IMR-90 (cell line): ENCODE measurements at regions not wholly inside any gene's neighbourhood (a gene's known extent, or its start where the extent isn't known, plus 50 kb on each side); places are given as distances from the start of the nearest gene placed in this dataset.

Source experiments
- ATAC-seq: fragments of 200-7000 bp; cut with Tn5 transposase; 2 replicates; pipeline ENCODE4 v1.9.1; 2020; ENCODE audit warnings: low read depth, mild to moderate bottlenecking, moderate library complexity
- BruUV-seq: library from RNA; stranded (reverse); fragments of 400-500 nt; replicated peaks from 2 replicates; lab custom pipeline; 2021; lab: Mats Ljungman, UMichigan
- CTCF ChIA-PET: fragments of 300-600 bp; formaldehyde crosslinking; extraction: SDS; loops from one replicate; lab custom pipeline; 2021; ENCODE audit warnings: antibody characterized with exemption; lab: Yijun Ruan, JAX
- POLR2A ChIA-PET: fragments of 300-600 bp; sonication (Branson Sonifier 250); formaldehyde crosslinking; loops from one replicate; lab custom pipeline; 2022; ENCODE audit warnings: antibody characterized with exemption; ENCODE audit not compliant: unreplicated experiment; lab: Charles Lee
- DNase-seq: peaks from one replicate; pipeline ENCODE4 v3.0.0; 2013
- H2AFZ ChIP-seq: replicated peaks from 2 replicates; pipeline ENCODE3; 2013; ENCODE audit warnings: low read length, mild to moderate bottlenecking; ENCODE audit not compliant: poor library complexity
- H2AK5ac ChIP-seq: 2 replicates; pipeline ENCODE4 v1.6.1; 2013; ENCODE audit warnings: low read depth, low read length, inconsistent platforms
- H2AK9ac ChIP-seq: replicated peaks from 2 replicates; pipeline ENCODE3; 2013; ENCODE audit warnings: mild to moderate bottlenecking, low read depth, low read length, moderate library complexity; ENCODE audit not compliant: poor library complexity
- H2BK120ac ChIP-seq: 2 replicates; pipeline ENCODE4 v1.6.1; 2013; ENCODE audit warnings: low read depth, low read length, inconsistent platforms
- H2BK15ac ChIP-seq: 3 replicates; pipeline ENCODE4 v1.6.1; 2013; ENCODE audit warnings: low read depth, low read length, inconsistent platforms
- H2BK20ac ChIP-seq: 2 replicates; pipeline ENCODE4 v1.6.1; 2013; ENCODE audit warnings: low read depth, mild to moderate bottlenecking, inconsistent platforms, low read length, moderate library complexity
- H2BK5ac ChIP-seq: 2 replicates; pipeline ENCODE4 v1.6.1; 2013; ENCODE audit warnings: mild to moderate bottlenecking, low read depth, low read length, inconsistent platforms; ENCODE audit not compliant: poor library complexity, severe bottlenecking
- H3K14ac ChIP-seq: replicated peaks from 2 replicates; pipeline ENCODE4 v1.6.1; 2013; ENCODE audit warnings: low read depth, low read length, inconsistent platforms
- H3K18ac ChIP-seq: 2 replicates; pipeline ENCODE4 v1.6.1; 2013; ENCODE audit warnings: low read depth, low read length, control low read depth
- H3K23ac ChIP-seq: 2 replicates; pipeline ENCODE4 v1.6.1; 2013; ENCODE audit warnings: low read depth, low read length, inconsistent platforms
- H3K27ac ChIP-seq: 2 replicates; pipeline ENCODE4 v1.5.1; 2013; ENCODE audit warnings: mild to moderate bottlenecking, control low read depth, low read length; ENCODE audit not compliant: insufficient read depth
- H3K27me3 ChIP-seq: 2 replicates; pipeline ENCODE4 v1.6.1; 2013; ENCODE audit warnings: low read length; ENCODE audit not compliant: control insufficient read depth, insufficient read depth
- H3K36me3 ChIP-seq: 2 replicates; pipeline ENCODE4 v1.6.1; 2013; ENCODE audit warnings: low read length, mixed read lengths; ENCODE audit not compliant: control insufficient read depth, insufficient read depth
- H3K4ac ChIP-seq: 2 replicates; pipeline ENCODE4 v1.6.1; 2013; ENCODE audit warnings: low read depth, low read length, inconsistent platforms
- H3K4me1 ChIP-seq: 2 replicates; pipeline ENCODE4 v1.6.1; 2013; ENCODE audit warnings: low read length, mixed read lengths; ENCODE audit not compliant: control insufficient read depth, insufficient read depth
- H3K4me2 ChIP-seq: 2 replicates; pipeline ENCODE4 v1.6.1; 2013; ENCODE audit warnings: low read depth, mild to moderate bottlenecking, control low read depth, low read length, moderate library complexity
- H3K4me3 ChIP-seq: 2 replicates; pipeline ENCODE4 v1.5.1; 2013; ENCODE audit warnings: low read depth, mild to moderate bottlenecking, control low read depth, low read length, moderate library complexity; ENCODE audit not compliant: insufficient read depth
- H3K56ac ChIP-seq: 2 replicates; pipeline ENCODE4 v1.6.1; 2013; ENCODE audit warnings: low read length, inconsistent platforms; ENCODE audit not compliant: insufficient read depth; ENCODE audit errors: extremely low read depth
- H3K79me1 ChIP-seq, 2 experiments: 2 replicates each; pipeline ENCODE4 v1.6.1; 2013; ENCODE audit warnings: low read length in 2 of 2, inconsistent platforms in 1 of 2, low read depth in 1 of 2
- H3K9ac ChIP-seq: 2 replicates; pipeline ENCODE4 v1.6.1; 2013; ENCODE audit warnings: low read depth, low read length, control low read depth
- H3K9me1 ChIP-seq: 2 replicates; pipeline ENCODE4 v1.6.1; 2013; ENCODE audit warnings: low read length, inconsistent platforms; ENCODE audit not compliant: insufficient read depth
- H3K9me3 ChIP-seq: 2 replicates; pipeline ENCODE4 v1.6.1; 2013; ENCODE audit warnings: low read length; ENCODE audit not compliant: control insufficient read depth, insufficient read depth
- H4K20me1 ChIP-seq: 2 replicates; pipeline ENCODE4 v1.6.1; 2013; ENCODE audit warnings: low read length, inconsistent platforms; ENCODE audit not compliant: insufficient read depth
- H4K5ac ChIP-seq: 2 replicates; pipeline ENCODE4 v1.6.1; 2013; ENCODE audit warnings: mild to moderate bottlenecking, low read depth, low read length, control low read depth
- H4K8ac ChIP-seq, 2 experiments: 2 replicates each; pipeline ENCODE4 v1.6.1; 2013; ENCODE audit warnings: low read depth in 2 of 2, low read length in 2 of 2, control low read depth in 1 of 2, inconsistent platforms in 1 of 2
- H4K91ac ChIP-seq: 2 replicates; pipeline ENCODE4 v1.6.1; 2013; ENCODE audit warnings: low read depth, low read length, inconsistent platforms; ENCODE audit not compliant: insufficient read depth
- BHLHE40 ChIP-seq: fragments of 150-350 bp; IDR thresholded peaks from 2 replicates; pipeline ENCODE4 v1.6.1; 2016; ENCODE audit warnings: mild to moderate bottlenecking, low read depth, low read length
- CEBPB ChIP-seq: IDR thresholded peaks from 2 replicates; pipeline ENCODE4 v1.6.1; 2012; ENCODE audit warnings: low read depth, low read length, improper control_type of control experiment
- MAZ ChIP-seq: IDR thresholded peaks from 2 replicates; pipeline ENCODE4 v1.6.1; 2012; ENCODE audit warnings: low read depth, mild to moderate bottlenecking, low read length, improper control_type of control experiment, moderate library complexity, borderline replicate concordance
- POLR2A ChIP-seq: IDR thresholded peaks from 2 replicates; pipeline ENCODE4 v1.6.1; 2012; ENCODE audit warnings: mild to moderate bottlenecking, low read depth, low read length
- RAD21 ChIP-seq: IDR thresholded peaks from 2 replicates; pipeline ENCODE4 v1.6.1; 2012; ENCODE audit warnings: low read length, improper control_type of control experiment
- RCOR1 ChIP-seq: IDR thresholded peaks from 2 replicates; pipeline ENCODE4 v1.6.1; 2012; ENCODE audit warnings: mild to moderate bottlenecking, low read length, improper control_type of control experiment; ENCODE audit not compliant: insufficient replicate concordance
- RFX5 ChIP-seq: IDR thresholded peaks from 2 replicates; pipeline ENCODE4 v1.8.0; 2012; ENCODE audit warnings: low read depth, mild to moderate bottlenecking, low read length, moderate library complexity
- SMC3 ChIP-seq: fragments of 150-350 bp; IDR thresholded peaks from 2 replicates; pipeline ENCODE4 v1.6.1; 2016; ENCODE audit warnings: low read depth, mild to moderate bottlenecking, antibody characterized with exemption, low read length, moderate library complexity
- WGBS, 2 experiments: methylation state at CpG; one replicate each; pipeline versions ENCODE4 v1.1.5 to v1.1.7; 2013; ENCODE audit warnings: missing lambda C conversion rate in 2 of 2; ENCODE audit not compliant: insufficient read length in 1 of 2; ENCODE audit errors: extremely low coverage in 2 of 2; 5-methylcytosine and 5-hydroxymethylcytosine counted together
- dilution Hi-C: fragments of 300-500 bp; cut with HindIII; formaldehyde crosslinking; loops from one replicate; pipeline ENCODE4 v1.14.3; 2018; ENCODE audit warnings: low sequenced_read_pairs; ENCODE audit not compliant: unreplicated experiment
- in situ Hi-C: fragments of 300-500 bp; cut with MboI; formaldehyde crosslinking; loops from 3 replicates; pipeline ENCODE4 v1.14.3; 2019; ENCODE audit warnings: low sequenced_read_pairs, inconsistent platforms, mixed read lengths
- intact Hi-C: fragments of 100-400 bp; cut with micrococcal nuclease; formaldehyde crosslinking; loops from 2 replicates; pipeline ENCODE4 v1.10.0; 2022
- TF ChIP-seq, protein P1 (sequence below): fragments of 150-350 bp; IDR thresholded peaks from 2 replicates; pipeline ENCODE4 v1.6.1; 2016; ENCODE audit warnings: low read depth, mild to moderate bottlenecking, low read length, moderate library complexity, borderline replicate concordance

DNA sequence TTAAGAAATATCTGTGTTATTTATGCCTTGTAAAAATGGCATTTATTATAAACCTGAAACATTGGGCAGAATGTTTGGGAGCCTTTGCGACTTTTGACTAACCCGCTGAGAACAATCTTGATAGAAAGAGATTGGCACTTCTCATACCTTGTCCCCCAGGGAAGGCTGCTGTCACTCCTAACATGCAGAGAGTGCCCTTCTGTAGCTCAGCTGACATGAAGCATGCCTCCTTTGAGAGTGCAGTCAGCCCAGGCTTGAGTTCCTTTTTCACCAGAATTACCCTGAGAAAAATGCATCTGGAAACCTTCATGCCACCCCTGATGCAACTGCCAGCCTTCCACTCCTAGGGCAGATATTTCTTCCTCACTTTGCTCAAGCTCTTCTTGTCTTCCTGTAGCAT, 569.2 kb upstream of the ARPP21 start:
- H3K36me3 ChIP-seq, result no peaks in the 10 kb centered on the region
- H3K18ac ChIP-seq, result no peak overlapping the region
- H3K4ac ChIP-seq, result no peak overlapping the region
- TF ChIP-seq MAZ (no peak), SMC3 (no peak), CEBPB (no peak), RAD21 (no peak), RFX5 (no peak), BHLHE40 (no peak), POLR2A (no peak), RCOR1 (no peak)
- TF ChIP-seq, protein P1, sequence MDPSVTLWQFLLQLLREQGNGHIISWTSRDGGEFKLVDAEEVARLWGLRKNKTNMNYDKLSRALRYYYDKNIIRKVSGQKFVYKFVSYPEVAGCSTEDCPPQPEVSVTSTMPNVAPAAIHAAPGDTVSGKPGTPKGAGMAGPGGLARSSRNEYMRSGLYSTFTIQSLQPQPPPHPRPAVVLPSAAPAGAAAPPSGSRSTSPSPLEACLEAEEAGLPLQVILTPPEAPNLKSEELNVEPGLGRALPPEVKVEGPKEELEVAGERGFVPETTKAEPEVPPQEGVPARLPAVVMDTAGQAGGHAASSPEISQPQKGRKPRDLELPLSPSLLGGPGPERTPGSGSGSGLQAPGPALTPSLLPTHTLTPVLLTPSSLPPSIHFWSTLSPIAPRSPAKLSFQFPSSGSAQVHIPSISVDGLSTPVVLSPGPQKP, result no peak
- no CpG with 5 or more reads among the region's 2 CpGs for WGBS, 2 experiments
- ATAC-seq (no peak), DNase-seq (no peak)
- in situ Hi-C loops, result no loop called here
- H2BK15ac ChIP-seq, result no peak overlapping the region
- H4K20me1 ChIP-seq, result no peaks in the 10 kb centered on the region
- no peak overlapping the region for H3K27ac ChIP-seq
- H2BK20ac ChIP-seq, result no peak overlapping the region
- H3K27me3 ChIP-seq, result no peaks in the 10 kb centered on the region
- H4K5ac ChIP-seq, result no peak overlapping the region
- no peak overlapping the region for H2AK5ac ChIP-seq
- no peak overlapping the region for H3K14ac ChIP-seq
- H3K9me1 ChIP-seq, result no peaks in the 10 kb centered on the region
- H3K4me1 ChIP-seq, result no peaks in the 10 kb centered on the region
- H3K56ac ChIP-seq, result no peak overlapping the region
- H3K4me2 ChIP-seq, result no peak overlapping the region
- H2AFZ ChIP-seq, result no peak overlapping the region
- H4K91ac ChIP-seq, result no peak overlapping the region
- ChIA-PET CTCF (no interaction called here), POLR2A (no interaction called here)
- dilution Hi-C loops, result no loop called here
- no peaks in the 10 kb centered on the region for H3K79me1 ChIP-seq
- H2BK5ac ChIP-seq, result no peak overlapping the region
- H2BK120ac ChIP-seq, result no peak overlapping the region
- H3K9ac ChIP-seq, result no peak overlapping the region
- no peak overlapping the region for H3K23ac ChIP-seq
- H2AK9ac ChIP-seq, result no peak overlapping the region
- H3K9me3 ChIP-seq, result peaks cover 5% of the 10 kb centered on the region
- H4K8ac ChIP-seq, result no peak overlapping the region
- intact Hi-C loops, result no loop called here
- BruUV-seq, result no TSS peak
- H3K4me3 ChIP-seq, result no peak overlapping the region
